Upper lobe of right lung (tissue), 1 donor: ENCODE measurements at regions not wholly inside any gene's neighbourhood (a gene's known extent, or its start where the extent isn't known, plus 50 kb on each side); places are given as distances from the start of the nearest gene placed in this dataset.
"Not testable (repeated sequence)": the region's sequence is repeated elsewhere in the genome, so short reads cannot be mapped to it uniquely, and the experiment has no call there.

Experiments used
- ATAC-seq: fragments of 200-7000 bp; cut with Tn5 transposase; one replicate; pipeline ENCODE4 v1.9.1; 2020; ENCODE audit warnings: mild to moderate bottlenecking, moderate library complexity
- DNase-seq: peaks from one replicate; pipeline ENCODE4 v3.0.0-alpha.2; 2020
- H3K27ac ChIP-seq: fragments of 200-600 bp; one replicate; pipeline ENCODE4 v1.8.0; 2022
- H3K27me3 ChIP-seq: fragments of 200-600 bp; one replicate; pipeline ENCODE4 v1.8.0; 2022; ENCODE audit warnings: mild to moderate bottlenecking
- H3K36me3 ChIP-seq: fragments of 200-600 bp; one replicate; pipeline ENCODE4 v1.8.0; 2022
- H3K4me1 ChIP-seq: fragments of 200-600 bp; one replicate; pipeline ENCODE4 v1.8.0; 2022
- H3K4me3 ChIP-seq: fragments of 200-600 bp; one replicate; pipeline ENCODE4 v1.8.0; 2022; ENCODE audit warnings: mild to moderate bottlenecking
- H3K9me3 ChIP-seq: fragments of 200-600 bp; one replicate; pipeline ENCODE4 v1.8.0; 2022
- CTCF ChIP-seq: fragments of 200-600 bp; IDR thresholded peaks from one replicate; pipeline ENCODE4 v1.8.0; 2022; ENCODE audit warnings: antibody characterized with exemption
- intact Hi-C: fragments of 100-400 bp; cut with DNase I; formaldehyde crosslinking; loops from one replicate; pipeline ENCODE4 v1.11.0; 2022
- donor health status: DM: no; HTN: yes; CAD: no; lungs with severe emphysema.

- intact Hi-C loops = no loop called here
- no peak overlapping the region for H3K4me3 ChIP-seq
- H3K36me3 ChIP-seq = no peaks in the 10 kb centered on the region
Measured at GRCh38 chr2:234898534-234899053, 53.2 kb upstream of the SH3BP4 start.

DNA sequence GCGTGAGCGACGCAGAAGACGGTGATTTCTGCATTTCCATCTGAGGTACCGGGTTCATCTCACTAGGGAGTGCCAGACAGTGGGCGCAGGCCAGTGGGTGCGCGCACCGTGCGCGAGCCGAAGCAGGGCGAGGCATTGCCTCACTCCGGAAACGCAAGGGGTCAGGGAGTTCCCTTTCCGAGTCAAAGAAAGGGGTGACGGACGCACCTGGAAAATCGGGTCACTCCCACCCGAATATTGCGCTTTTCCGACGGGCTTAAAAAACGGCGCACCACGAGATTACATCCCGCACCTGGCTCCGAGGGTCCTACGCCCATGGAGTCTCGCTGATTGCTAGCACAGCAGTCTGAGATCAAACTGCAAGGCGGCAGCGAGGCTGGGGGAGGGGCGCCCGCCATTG lies 63.4 kb upstream of the SH3BP4 start:
- H3K27me3 ChIP-seq, H3K36me3 ChIP-seq, H3K27ac ChIP-seq, H3K9me3 ChIP-seq, ATAC-seq, H3K4me3 ChIP-seq, H3K4me1 ChIP-seq, DNase-seq, intact Hi-C loops: not testable (repeated sequence)

More at GRCh38 chr2:234898534-234899053, 53.2 kb upstream of the SH3BP4 start:
- H3K9me3 ChIP-seq = no peaks in the 10 kb centered on the region
- no peak overlapping the region for H3K27ac ChIP-seq
- no peaks in the 10 kb centered on the region for H3K27me3 ChIP-seq
- no peaks in the 10 kb centered on the region for H3K4me1 ChIP-seq
- no peak for TF ChIP-seq CTCF
- ATAC-seq (no peak), DNase-seq (no peak)

- Histone ChIP-seq H3K36me3 (no peaks in the 10 kb centered on the region), H3K27me3 (no peaks in the 10 kb centered on the region), H3K4me1 (no peaks in the 10 kb centered on the region), H3K4me3 (no peak overlapping the region), H3K27ac (no peak overlapping the region), H3K9me3 (no peaks in the 10 kb centered on the region)
- intact Hi-C loops = no loop called here
- no peak for TF ChIP-seq CTCF
- ATAC-seq = no peak
- DNase-seq = no peak
Measured at GRCh38 chr2:234887195-234887594, 64.6 kb upstream of the SH3BP4 start.

DNA sequence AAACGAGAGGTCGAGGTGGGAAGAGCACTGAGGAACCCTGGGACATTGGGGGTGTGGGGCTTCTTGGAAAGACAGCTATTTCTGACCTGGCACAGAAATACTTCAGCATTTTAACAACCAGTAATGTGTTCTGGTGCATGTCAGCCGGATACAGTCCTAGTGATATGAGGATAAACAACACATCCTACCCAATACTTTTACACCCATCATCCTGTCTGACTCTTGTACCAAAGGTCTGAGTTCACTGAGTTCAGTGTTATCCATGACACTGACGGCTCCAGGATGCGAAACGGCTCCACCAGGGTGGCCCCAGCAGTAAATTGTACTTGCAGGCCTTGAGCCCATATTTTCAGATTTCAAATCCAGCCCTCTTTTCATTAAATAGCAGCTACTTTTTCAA lies 65.9 kb upstream of the SH3BP4 start:
- peaks cover 2% of the 10 kb centered on the region for H3K4me1 ChIP-seq
- ATAC-seq (no peak), DNase-seq (no peak)
- no peaks in the 10 kb centered on the region for H3K27me3 ChIP-seq
- no peaks in the 10 kb centered on the region for H3K36me3 ChIP-seq
- no peaks in the 10 kb centered on the region for H3K9me3 ChIP-seq
- no peak overlapping the region for H3K4me3 ChIP-seq
- no peak for TF ChIP-seq CTCF
- intact Hi-C loops = no loop called here
- no peak overlapping the region for H3K27ac ChIP-seq

DNA sequence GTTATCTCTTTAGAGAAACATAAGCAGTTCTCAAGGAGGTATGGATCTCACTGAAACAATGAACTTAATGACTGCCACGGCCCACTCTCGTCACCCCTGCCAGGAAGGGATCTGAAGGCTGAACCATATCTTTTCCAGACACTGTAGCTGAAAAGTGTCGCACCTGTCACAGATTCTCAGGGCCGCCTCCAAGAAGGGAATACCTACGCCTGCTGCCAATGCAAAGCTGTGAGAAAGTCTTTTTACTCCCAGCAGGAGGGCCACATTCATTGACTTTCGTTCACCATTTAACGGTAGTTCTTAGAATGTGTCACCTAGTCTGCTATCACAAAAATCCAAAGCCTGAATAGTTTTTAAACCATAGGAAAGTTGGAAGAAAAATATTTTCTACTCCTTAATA lies 66.7 kb upstream of the SH3BP4 start:
- no peak for TF ChIP-seq CTCF
- ATAC-seq (no peak), DNase-seq (no peak)
- no peaks in the 10 kb centered on the region for H3K9me3 ChIP-seq
- intact Hi-C loops = no loop called here
- no peak overlapping the region for H3K27ac ChIP-seq
- H3K4me3 ChIP-seq = no peak overlapping the region
- no peaks in the 10 kb centered on the region for H3K36me3 ChIP-seq
- peaks cover 6% of the 10 kb centered on the region for H3K4me1 ChIP-seq
- no peaks in the 10 kb centered on the region for H3K27me3 ChIP-seq

- H3K27ac ChIP-seq = no peak overlapping the region
- DNase-seq (no peak), ATAC-seq (no peak)
- no peak for TF ChIP-seq CTCF
- no peaks in the 10 kb centered on the region for H3K27me3 ChIP-seq
- H3K4me1 ChIP-seq = peaks cover 6% of the 10 kb centered on the region
- H3K9me3 ChIP-seq = no peaks in the 10 kb centered on the region
- no peak overlapping the region for H3K4me3 ChIP-seq
- intact Hi-C loops = no loop called here
- no peaks in the 10 kb centered on the region for H3K36me3 ChIP-seq
Measured at GRCh38 chr2:234884591-234884990, 67.2 kb upstream of the SH3BP4 start.
